Suprapubic skin (tissue), 4 donors: ENCODE measurements at regions not wholly inside any gene's neighbourhood (a gene's known extent, or its start where the extent isn't known, plus 50 kb on each side); places are given as distances from the start of the nearest gene placed in this dataset.

ENCODE experiments used
- DNase-seq, 2 donors: peaks; one replicate each; pipeline ENCODE4 v3.0.0-alpha.2; 2019; ENCODE audit warnings: low spot score in 2 of 2
- H3K27ac ChIP-seq: fragments of 200-600 bp; sonication (generic); one replicate; pipeline ENCODE4 v1.5.1; 2019
- H3K27me3 ChIP-seq: fragments of 200-600 bp; sonication (generic); one replicate; pipeline ENCODE4 v1.5.1; 2019
- H3K36me3 ChIP-seq: fragments of 200-600 bp; sonication (generic); one replicate; pipeline ENCODE4 v1.5.1; 2019
- H3K4me1 ChIP-seq: fragments of 200-600 bp; sonication (generic); one replicate; pipeline ENCODE4 v1.5.1; 2019
- H3K4me3 ChIP-seq: fragments of 200-600 bp; sonication (generic); one replicate; pipeline ENCODE4 v1.5.1; 2019; ENCODE audit warnings: mild to moderate bottlenecking
- H3K9me3 ChIP-seq: fragments of 200-600 bp; sonication (generic); one replicate; pipeline ENCODE4 v1.5.1; 2019
- EP300 ChIP-seq: sonication (generic); formaldehyde crosslinking; IDR thresholded peaks from one replicate; pipeline ENCODE4 v1.6.1; 2017; ENCODE audit warnings: antibody characterized with exemption
- POLR2A ChIP-seq, 2 donors: fragments of 450-650 bp; IDR thresholded peaks; one replicate each; pipeline ENCODE4 v1.6.1; 2017; ENCODE audit warnings: antibody characterized with exemption in 2 of 2, mild to moderate bottlenecking in 2 of 2, moderate library complexity in 2 of 2
- POLR2AphosphoS5 ChIP-seq, 3 donors: sonication (generic); formaldehyde crosslinking; IDR thresholded peaks; one replicate each; pipeline ENCODE4 v1.6.1; 2017; ENCODE audit warnings: antibody characterized with exemption in 3 of 3
- WGBS: methylation state at CpG from one replicate; pipeline ENCODE4 v1.1.5; 2018; 5-methylcytosine and 5-hydroxymethylcytosine counted together
- TF ChIP-seq, protein P1 (sequence below), 2 donors: fragments of 200-600 bp in 1 of 2; fragments of 450-650 bp in 1 of 2; sonication (generic) in 1 of 2; IDR thresholded peaks; one replicate each; pipeline ENCODE4 v1.5.1; 2016 to 2019; ENCODE audit warnings: antibody characterized with exemption in 2 of 2, mild to moderate bottlenecking in 1 of 2, moderate library complexity in 1 of 2

DNA sequence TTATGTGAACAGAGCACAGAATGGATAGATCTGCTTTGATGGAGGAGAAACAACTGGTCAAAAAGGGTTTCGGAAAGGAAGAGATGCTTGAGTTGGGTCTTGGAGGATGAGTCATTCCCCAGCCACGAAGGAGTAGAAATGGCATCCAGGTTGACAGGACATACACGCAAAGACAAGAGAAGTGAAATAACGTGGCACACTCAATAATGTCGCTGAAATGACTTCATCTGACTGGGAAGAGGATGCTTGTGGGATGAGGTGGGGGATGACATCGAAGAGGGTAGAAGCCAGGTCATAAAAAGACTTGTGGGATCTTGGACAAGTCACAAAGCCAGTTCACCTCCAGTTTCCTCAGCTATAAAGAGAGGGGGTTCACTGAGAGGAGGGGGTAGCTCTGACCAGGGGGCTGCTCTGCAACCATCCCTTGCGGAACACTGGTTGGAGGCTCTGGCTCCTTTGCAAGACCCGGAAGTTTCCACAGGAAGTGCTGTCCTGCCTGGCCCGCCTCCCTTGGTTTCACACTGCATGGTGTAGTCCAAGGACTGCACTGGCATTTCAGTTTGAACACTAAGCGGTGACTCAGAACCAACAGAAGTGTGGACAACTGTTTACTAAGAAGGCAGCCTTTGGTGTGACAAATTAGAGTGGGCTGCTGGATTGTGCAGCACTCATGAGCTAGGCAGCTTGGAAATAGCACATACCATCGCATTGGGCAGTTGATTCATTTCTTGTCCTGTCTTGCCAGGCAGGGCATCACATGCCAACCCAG is 189.9 kb upstream of the ADO start:
- Histone ChIP-seq H3K4me1 (no peaks in the 10 kb centered on the region), H3K4me3 (no peak overlapping the region), H3K27me3 (no peaks in the 10 kb centered on the region), H3K36me3 (no peaks in the 10 kb centered on the region), H3K27ac (no peak overlapping the region), H3K9me3 (no peaks in the 10 kb centered on the region)
- 80% methylated on average over 11 of the region's 11 CpGs for WGBS
- TF ChIP-seq POLR2A (IDR thresholded peaks at IDR 0.05) = no peak
- no peak for TF ChIP-seq EP300
- TF ChIP-seq POLR2AphosphoS5 (IDR thresholded peaks at IDR 0.05) = no peak
- TF ChIP-seq, protein P1, sequence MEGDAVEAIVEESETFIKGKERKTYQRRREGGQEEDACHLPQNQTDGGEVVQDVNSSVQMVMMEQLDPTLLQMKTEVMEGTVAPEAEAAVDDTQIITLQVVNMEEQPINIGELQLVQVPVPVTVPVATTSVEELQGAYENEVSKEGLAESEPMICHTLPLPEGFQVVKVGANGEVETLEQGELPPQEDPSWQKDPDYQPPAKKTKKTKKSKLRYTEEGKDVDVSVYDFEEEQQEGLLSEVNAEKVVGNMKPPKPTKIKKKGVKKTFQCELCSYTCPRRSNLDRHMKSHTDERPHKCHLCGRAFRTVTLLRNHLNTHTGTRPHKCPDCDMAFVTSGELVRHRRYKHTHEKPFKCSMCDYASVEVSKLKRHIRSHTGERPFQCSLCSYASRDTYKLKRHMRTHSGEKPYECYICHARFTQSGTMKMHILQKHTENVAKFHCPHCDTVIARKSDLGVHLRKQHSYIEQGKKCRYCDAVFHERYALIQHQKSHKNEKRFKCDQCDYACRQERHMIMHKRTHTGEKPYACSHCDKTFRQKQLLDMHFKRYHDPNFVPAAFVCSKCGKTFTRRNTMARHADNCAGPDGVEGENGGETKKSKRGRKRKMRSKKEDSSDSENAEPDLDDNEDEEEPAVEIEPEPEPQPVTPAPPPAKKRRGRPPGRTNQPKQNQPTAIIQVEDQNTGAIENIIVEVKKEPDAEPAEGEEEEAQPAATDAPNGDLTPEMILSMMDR (IDR thresholded peaks at IDR 0.05) = no peak
- DNase-seq = no peak

DNA sequence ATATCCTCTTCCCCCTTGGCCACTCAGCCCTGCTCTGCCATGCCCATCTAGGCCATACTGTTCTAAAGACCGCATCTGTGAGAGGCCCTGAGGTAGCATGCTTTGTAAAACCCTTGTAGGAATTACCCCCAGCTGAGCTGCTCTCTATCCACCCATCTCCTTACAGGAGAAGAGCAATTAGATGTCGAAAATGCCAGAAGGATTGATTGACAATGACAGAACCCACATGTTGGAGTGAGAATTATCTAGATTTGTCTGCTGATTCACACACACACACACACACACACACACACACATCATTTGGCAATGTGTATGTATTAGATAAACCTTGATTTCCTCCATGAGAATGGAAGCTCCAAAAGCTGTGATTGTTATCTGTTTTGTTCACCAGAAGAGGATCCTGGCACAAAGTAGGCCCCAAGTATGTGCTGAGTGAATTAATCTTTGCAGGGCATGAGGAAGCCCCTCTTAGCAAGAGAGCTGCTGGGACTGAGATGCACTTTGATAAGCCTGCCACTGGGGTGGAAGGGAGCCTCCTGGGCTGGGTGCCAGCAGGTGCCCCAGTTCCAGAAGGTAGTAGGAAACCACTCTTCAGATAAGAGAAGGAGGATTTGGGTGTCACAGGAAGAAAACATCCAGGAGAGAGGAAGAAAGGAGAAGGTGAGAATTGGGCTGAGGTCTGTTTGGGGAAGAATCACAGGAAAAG is 187.5 kb upstream of the ADO start:
- no peaks in the 10 kb centered on the region for H3K36me3 ChIP-seq
- no peaks in the 10 kb centered on the region for H3K27me3 ChIP-seq
- no peak for DNase-seq

DNA sequence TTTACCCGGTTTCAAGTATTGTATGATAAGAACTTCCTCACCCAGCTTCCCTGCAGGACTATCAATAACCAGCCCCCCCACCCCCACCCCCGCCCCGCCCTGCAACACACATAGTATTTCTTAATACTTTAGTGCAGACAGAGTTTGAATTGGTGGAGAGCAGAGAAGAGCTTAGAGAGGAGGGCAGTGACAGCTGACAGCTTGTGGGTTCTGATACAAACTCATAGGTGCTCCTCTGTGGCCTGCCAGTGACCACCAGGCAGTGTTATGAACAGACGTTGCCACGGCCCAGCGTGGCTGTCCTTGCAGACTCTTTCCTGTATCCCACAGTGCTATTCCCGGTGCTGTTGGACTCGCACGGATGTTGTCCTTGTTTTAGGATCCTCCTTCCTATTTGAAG is 186.9 kb upstream of the ADO start:
- no peaks in the 10 kb centered on the region for H3K4me1 ChIP-seq
- TF ChIP-seq POLR2AphosphoS5 (IDR thresholded peaks at IDR 0.05) (no peak), EP300 (no peak), POLR2A (IDR thresholded peaks at IDR 0.05) (no peak)
- TF ChIP-seq, protein P1 (IDR thresholded peaks at IDR 0.05) = no peak
- H3K4me3 ChIP-seq = no peak overlapping the region
- no peak for DNase-seq
- WGBS = 82% methylated on average over 9 of the region's 9 CpGs
- H3K36me3 ChIP-seq = no peaks in the 10 kb centered on the region
- H3K9me3 ChIP-seq = no peaks in the 10 kb centered on the region
- H3K27me3 ChIP-seq = no peaks in the 10 kb centered on the region
- no peak overlapping the region for H3K27ac ChIP-seq

More for the DNA sequence above, 187.5 kb upstream of the ADO start:
- Histone ChIP-seq H3K4me1 (no peaks in the 10 kb centered on the region), H3K27ac (no peak overlapping the region), H3K4me3 (no peak overlapping the region), H3K9me3 (no peaks in the 10 kb centered on the region)
- WGBS = 81% methylated on average over 2 of the region's 2 CpGs
- TF ChIP-seq EP300 = no peak

DNA sequence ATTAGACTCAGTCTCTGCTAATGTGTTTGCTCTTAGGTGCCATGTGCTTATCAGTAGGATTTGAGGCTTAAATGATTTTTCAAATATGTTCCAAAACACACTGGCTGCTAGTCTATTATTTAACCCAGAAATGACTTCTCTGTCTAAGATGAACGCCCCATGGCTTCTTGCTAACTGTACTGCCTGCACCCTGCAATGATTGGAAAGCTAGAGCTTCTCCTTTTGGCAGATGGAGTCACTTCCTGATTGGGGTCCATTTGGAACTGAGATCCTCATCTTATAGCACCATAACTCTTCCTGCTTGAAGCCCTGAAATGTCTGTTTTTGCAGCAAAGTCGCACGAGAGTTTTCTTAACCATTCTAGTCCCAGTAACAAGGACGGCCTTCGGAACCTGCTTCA is 186.5 kb upstream of the ADO start:
- TF ChIP-seq EP300 = no peak
- TF ChIP-seq POLR2AphosphoS5 (IDR thresholded peaks at IDR 0.05) = no peak
- TF ChIP-seq, protein P1 (IDR thresholded peaks at IDR 0.05) = no peak
- TF ChIP-seq POLR2A (IDR thresholded peaks at IDR 0.05) = no peak
- 81% methylated on average over 5 of the region's 5 CpGs for WGBS
- Histone ChIP-seq H3K36me3 (no peaks in the 10 kb centered on the region), H3K4me3 (no peak overlapping the region), H3K27ac (no peak overlapping the region), H3K9me3 (no peaks in the 10 kb centered on the region), H3K4me1 (no peaks in the 10 kb centered on the region), H3K27me3 (no peaks in the 10 kb centered on the region)
- no peak for DNase-seq

DNA sequence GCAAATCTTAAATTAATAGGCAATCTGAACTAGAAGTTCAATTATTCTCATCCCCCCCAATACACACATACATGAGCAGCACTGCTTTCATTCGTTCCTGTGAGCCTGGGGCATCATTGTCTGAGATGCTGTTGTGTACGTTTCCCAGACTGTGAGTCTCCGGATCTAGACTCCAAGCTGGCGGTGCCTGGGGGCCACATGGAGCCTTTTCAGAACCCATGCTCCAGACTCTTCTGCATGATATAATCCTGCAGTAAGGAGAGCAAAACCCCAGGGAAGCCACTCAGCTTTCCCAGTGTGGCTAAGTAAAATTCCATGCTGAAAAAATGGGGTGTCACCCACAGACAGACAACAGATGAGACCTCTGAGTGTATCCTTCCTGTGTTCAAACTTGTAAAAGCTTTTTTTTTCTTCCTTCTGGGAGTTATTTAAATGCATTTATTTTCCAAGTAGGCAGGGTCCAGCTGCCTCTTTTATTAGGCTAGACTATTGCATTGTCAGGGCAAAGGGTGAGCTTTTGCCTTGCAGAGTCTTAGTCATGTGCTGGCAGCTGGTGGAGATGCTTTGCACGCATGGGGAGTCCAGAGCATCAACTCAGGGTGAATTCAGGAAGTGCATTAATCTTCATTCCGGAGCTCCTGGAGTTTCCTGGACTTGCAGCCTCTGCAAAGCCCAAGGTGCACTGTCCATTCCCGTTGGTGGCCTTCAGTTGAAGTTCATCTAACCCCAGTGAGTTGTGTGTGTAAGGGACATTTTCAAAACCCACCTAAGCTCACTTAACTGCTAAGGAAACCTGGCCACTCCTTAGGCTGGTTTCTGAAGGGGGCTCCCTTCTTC is 185.7 kb upstream of the ADO start:
- no peak for TF ChIP-seq EP300
- TF ChIP-seq POLR2AphosphoS5 (IDR thresholded peaks at IDR 0.05) = no peak
- TF ChIP-seq, protein P1 (IDR thresholded peaks at IDR 0.05) = no peak
- no peak for TF ChIP-seq POLR2A (IDR thresholded peaks at IDR 0.05)
- DNase-seq = no peak
- Histone ChIP-seq H3K4me3 (no peak overlapping the region), H3K27me3 (no peaks in the 10 kb centered on the region), H3K27ac (no peak overlapping the region), H3K36me3 (no peaks in the 10 kb centered on the region), H3K9me3 (no peaks in the 10 kb centered on the region), H3K4me1 (no peaks in the 10 kb centered on the region)
- WGBS = 51% methylated on average over 7 of the region's 7 CpGs
